ENCODE measurements at regions not wholly inside any gene's neighbourhood (a gene's known extent, or its start where the extent isn't known, plus 50 kb on each side); places are given as distances from the start of the nearest gene placed in this dataset.

DNA sequence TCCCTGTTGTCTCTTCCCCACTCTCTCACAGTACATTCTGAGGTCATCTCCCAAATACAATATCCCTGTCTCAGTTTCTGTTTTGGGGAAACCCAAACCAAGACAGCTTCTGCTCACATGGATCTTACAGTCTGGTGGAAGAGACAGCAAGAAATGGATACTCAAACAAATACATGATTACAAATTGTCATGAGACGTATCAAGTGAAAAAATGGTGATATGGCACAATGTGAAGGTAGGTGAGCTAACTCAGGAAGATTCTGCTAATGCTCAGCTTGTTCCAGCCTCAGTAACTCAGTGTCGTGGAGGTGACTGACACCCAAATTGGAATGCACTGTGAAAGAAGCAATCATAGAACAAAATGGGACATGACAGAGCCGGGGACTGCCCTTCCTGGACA is 68.3 kb downstream of the CHST1 start:
- Histone ChIP-seq H3K9me3 (no peaks in the 10 kb centered on the region), H3K36me3 (no peaks in the 10 kb centered on the region), H3K4me1 (ENCODE audit: control insufficient read depth in 1 of 2, low read depth in 2 of 2) (peaks cover 0 to 2% of the 10 kb centered on the region in 2 donors), H3K4me3 (no peak overlapping the region), H3K27me3 (replicated peaks; ENCODE audit: insufficient read depth) (no peaks in the 10 kb centered on the region), H3K27ac (no peak overlapping the region)
- no peak for TF ChIP-seq CTCF (IDR thresholded peaks at IDR 0.05)
- DNase-seq (ENCODE audit: low spot score): no peak
- no peak for ATAC-seq (ENCODE audit: insufficient number of reproducible peaks, low FRiP score, low read depth)

DNA sequence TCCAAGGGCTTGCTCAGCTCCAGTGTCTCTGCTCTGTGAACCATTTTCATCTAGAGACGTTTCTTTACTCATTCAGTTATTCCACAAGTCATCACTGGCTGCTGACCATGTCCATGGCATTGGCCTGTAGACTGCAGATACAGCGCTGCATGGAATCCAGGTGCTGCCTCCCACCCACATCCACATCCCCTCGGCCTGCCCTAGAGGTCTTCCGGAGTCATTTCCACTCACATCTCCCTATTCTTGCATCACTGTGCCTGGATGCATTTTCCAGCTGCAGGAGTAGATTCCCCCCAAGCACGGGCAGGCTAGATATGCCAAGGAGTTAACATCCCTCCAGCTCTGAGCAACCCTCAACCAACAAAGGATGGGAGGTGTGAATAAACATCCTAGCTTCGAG is 68.9 kb downstream of the CHST1 start:
- DNase-seq (ENCODE audit: low spot score) (no peak), ATAC-seq (ENCODE audit: insufficient number of reproducible peaks, low FRiP score, low read depth) (no peak)
- no peaks in the 10 kb centered on the region for H3K36me3 ChIP-seq
- no peak overlapping the region for H3K27ac ChIP-seq
- no peak overlapping the region for H3K4me3 ChIP-seq
- no peaks in the 10 kb centered on the region for H3K9me3 ChIP-seq
- no peaks in the 10 kb centered on the region for H3K27me3 ChIP-seq (replicated peaks; ENCODE audit: insufficient read depth)
- peaks cover 0 to 7% of the 10 kb centered on the region in 2 donors for H3K4me1 ChIP-seq (ENCODE audit: control insufficient read depth in 1 of 2, low read depth in 2 of 2)
- TF ChIP-seq CTCF (IDR thresholded peaks at IDR 0.05): no peak

DNA sequence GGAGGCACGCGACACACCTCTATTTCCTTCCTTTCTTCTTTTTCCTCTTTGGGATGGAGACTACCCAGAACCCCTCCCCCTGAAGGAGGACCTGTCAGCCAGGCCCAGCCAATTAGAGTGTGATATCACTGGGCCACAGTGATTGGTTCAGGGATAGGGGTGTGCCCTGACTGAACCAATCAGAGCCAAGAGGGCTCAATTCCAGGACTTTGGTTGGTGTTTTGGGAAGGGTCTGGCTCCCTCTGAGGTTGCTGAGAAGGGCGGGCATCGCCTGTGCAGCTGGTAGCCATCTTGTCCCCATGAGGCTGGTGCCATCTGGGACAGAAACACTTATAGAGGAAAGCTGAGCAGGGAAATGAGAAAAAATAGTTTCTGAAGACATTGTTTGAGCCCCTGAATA is 71.4 kb downstream of the CHST1 start:
- no peaks in the 10 kb centered on the region for H3K9me3 ChIP-seq
- H3K27ac ChIP-seq: no peak overlapping the region
- H3K27me3 ChIP-seq (replicated peaks; ENCODE audit: insufficient read depth): no peaks in the 10 kb centered on the region
- TF ChIP-seq CTCF (IDR thresholded peaks at IDR 0.05): no peak
- no peaks in the 10 kb centered on the region for H3K36me3 ChIP-seq
- no peak for ATAC-seq (ENCODE audit: insufficient number of reproducible peaks, low FRiP score, low read depth)
- peaks cover 6 to 25% of the 10 kb centered on the region in 2 donors for H3K4me1 ChIP-seq (ENCODE audit: control insufficient read depth in 1 of 2, low read depth in 2 of 2)
- DNase-seq (ENCODE audit: low spot score): no peak
- H3K4me3 ChIP-seq: no peak overlapping the region

DNA sequence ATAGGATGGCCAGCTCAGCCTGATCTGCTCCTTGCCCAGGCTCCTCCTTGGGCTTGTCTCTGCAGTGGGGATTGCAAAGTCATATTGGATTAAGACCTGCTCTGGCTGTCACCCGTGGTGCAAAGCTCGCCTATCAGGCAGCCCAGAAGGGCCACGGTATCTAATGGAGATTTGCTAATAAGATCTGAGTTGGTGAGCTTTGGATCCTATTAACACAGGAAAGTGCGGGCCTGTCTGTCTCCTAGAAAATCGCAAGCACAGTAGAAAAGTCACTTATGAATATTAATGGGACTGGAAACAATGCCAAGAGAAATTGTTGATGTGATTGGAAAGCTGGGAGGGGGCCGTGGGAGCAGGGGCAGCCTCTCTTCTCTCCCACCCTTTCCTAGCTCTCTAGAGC is 72.8 kb downstream of the CHST1 start:
- no peak overlapping the region for H3K4me3 ChIP-seq
- DNase-seq (ENCODE audit: low spot score): no peak

DNA sequence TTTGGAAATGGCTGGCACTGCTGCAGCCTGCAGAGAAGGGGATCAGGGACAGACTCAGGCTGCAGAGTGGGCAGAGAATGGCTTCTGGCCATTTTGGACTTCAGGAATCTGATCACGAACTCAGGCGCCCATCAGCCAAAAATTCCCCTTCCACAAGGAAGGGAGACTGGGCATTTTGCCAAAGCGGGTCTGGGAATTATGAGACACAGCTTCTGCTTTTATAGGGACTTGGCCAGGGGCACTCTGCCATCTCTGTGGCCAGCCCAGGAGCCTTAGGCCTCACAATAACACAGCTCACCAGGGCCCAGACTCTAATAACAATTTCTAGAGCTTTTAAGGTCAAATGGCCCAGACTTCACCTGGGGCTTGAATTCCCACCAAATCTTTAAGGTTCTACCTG is 74.7 kb downstream of the CHST1 start:
- TF ChIP-seq CTCF (IDR thresholded peaks at IDR 0.05): no peak
- Histone ChIP-seq H3K4me3 (no peak overlapping the region), H3K4me1 (ENCODE audit: control insufficient read depth in 1 of 2, low read depth in 2 of 2) (peaks cover 6 to 25% of the 10 kb centered on the region in 2 donors), H3K36me3 (no peaks in the 10 kb centered on the region), H3K27me3 (replicated peaks; ENCODE audit: insufficient read depth) (no peaks in the 10 kb centered on the region), H3K9me3 (no peaks in the 10 kb centered on the region), H3K27ac (peak overlapping the region in 1 of 2 donors; percentile 39)
- ATAC-seq (ENCODE audit: insufficient number of reproducible peaks, low FRiP score, low read depth) (peak; percentile 65), DNase-seq (ENCODE audit: low spot score) (peak; percentile 89)

More for the DNA sequence above, 72.8 kb downstream of the CHST1 start:
- Histone ChIP-seq H3K4me1 (ENCODE audit: control insufficient read depth in 1 of 2, low read depth in 2 of 2) (peaks cover 6 to 25% of the 10 kb centered on the region in 2 donors), H3K27ac (no peak overlapping the region), H3K9me3 (no peaks in the 10 kb centered on the region), H3K36me3 (no peaks in the 10 kb centered on the region), H3K27me3 (replicated peaks; ENCODE audit: insufficient read depth) (no peaks in the 10 kb centered on the region)
- ATAC-seq (ENCODE audit: insufficient number of reproducible peaks, low FRiP score, low read depth): no peak
- no peak for TF ChIP-seq CTCF (IDR thresholded peaks at IDR 0.05)
